HG02938 (cell line): ENCODE measurements at regions not wholly inside any gene's neighbourhood (a gene's known extent, or its start where the extent isn't known, plus 50 kb on each side); places are given as distances from the start of the nearest gene placed in this dataset.

Experiments
- ATAC-seq: cut with Tn5 transposase; IDR thresholded peaks from one replicate; pipeline ENCODE4 v1.9.1; 2021; ENCODE audit warnings: mild to moderate bottlenecking, moderate library complexity; ENCODE audit not compliant: unreplicated experiment

GRCh38 chr11:103848686-103849085 lies 187.8 kb upstream of the DDI1 start:
- no peak for ATAC-seq

- no peak for ATAC-seq
Measured at GRCh38 chr11:103849366-103849765, 187.1 kb upstream of the DDI1 start.

- ATAC-seq = no peak
Measured at GRCh38 chr11:103850419-103851165, 185.8 kb upstream of the DDI1 start.

- no peak for ATAC-seq
Measured at GRCh38 chr11:103851166-103851651, 185.2 kb upstream of the DDI1 start.
